ENCODE measurements at regions not wholly inside any gene's neighbourhood (a gene's known extent, or its start where the extent isn't known, plus 50 kb on each side); places are given as distances from the start of the nearest gene placed in this dataset.

DNA sequence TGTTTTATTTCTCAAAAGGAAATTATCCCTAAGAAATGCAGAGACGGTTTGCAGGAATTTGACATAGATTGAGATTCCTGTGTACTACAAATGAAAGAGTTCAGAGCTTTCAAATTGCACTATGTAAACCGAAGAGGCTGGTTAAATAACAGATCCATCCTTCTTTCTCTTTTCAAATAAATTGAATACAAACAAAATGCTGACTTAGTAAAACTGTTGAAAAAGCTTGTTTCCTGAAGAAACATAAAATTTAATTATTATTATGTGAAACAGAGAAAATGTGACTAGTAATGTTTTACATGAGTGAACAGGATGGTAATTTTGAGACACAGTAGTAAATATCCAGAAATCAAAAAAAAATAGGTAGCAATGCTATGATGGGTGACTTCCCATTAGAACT is 441.2 kb downstream of the LRRIQ3 start:
- TF ChIP-seq, protein P1, sequence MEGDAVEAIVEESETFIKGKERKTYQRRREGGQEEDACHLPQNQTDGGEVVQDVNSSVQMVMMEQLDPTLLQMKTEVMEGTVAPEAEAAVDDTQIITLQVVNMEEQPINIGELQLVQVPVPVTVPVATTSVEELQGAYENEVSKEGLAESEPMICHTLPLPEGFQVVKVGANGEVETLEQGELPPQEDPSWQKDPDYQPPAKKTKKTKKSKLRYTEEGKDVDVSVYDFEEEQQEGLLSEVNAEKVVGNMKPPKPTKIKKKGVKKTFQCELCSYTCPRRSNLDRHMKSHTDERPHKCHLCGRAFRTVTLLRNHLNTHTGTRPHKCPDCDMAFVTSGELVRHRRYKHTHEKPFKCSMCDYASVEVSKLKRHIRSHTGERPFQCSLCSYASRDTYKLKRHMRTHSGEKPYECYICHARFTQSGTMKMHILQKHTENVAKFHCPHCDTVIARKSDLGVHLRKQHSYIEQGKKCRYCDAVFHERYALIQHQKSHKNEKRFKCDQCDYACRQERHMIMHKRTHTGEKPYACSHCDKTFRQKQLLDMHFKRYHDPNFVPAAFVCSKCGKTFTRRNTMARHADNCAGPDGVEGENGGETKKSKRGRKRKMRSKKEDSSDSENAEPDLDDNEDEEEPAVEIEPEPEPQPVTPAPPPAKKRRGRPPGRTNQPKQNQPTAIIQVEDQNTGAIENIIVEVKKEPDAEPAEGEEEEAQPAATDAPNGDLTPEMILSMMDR (IDR thresholded peaks at IDR 0.05; ENCODE audit: low read length, missing control alignments), result no peak
- no peak overlapping the region for H3K4me3 ChIP-seq (replicated peaks; ENCODE audit: low read depth, low read length)
- no peak for DNase-seq (ENCODE audit: low read depth)

DNA sequence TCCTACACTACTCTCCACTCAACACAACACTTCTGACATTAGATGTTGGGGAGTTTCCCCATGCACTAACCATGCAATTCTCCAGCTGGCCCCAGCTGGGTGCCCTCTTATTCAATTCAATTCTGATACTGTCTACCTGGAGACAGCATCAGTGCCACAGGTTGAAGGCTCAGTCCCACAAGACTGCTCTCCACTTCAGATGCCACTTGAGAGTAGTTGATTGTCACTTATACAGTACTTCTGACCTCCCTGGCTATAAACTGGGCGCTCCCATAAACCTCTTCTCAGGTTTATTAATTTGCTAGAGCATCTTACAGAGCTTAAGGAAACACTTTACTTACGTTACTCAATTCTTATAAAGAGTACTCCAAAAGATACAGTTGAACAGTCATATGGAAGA is 442.3 kb downstream of the LRRIQ3 start:
- DNase-seq (ENCODE audit: low read depth), result no peak
- TF ChIP-seq, protein P1 (IDR thresholded peaks at IDR 0.05; ENCODE audit: low read length, missing control alignments), result no peak
- no peak overlapping the region for H3K4me3 ChIP-seq (replicated peaks; ENCODE audit: low read depth, low read length)

DNA sequence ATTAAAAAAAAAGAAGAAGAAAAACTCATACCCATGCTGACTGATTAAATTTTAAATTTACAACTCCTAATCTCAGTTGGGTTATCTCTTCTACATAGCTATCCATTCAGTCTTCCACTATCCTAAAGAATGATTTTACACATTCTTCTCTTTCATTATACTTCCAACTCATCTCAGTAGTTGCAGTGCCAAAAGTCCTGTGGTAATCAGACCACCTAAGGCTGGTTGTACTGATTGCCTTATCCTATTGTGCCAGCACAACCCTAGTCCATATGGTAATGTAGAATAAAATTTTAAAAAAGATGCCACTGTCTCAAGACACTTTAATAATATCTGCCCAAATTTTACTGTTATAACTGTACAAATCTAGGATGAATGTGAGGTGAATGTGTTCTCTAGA is 448.0 kb downstream of the LRRIQ3 start:
- TF ChIP-seq, protein P1 (IDR thresholded peaks at IDR 0.05; ENCODE audit: low read length, missing control alignments), result no peak
- no peak overlapping the region for H3K4me3 ChIP-seq (replicated peaks; ENCODE audit: low read depth, low read length)
- no peak for DNase-seq (ENCODE audit: low read depth)

DNA sequence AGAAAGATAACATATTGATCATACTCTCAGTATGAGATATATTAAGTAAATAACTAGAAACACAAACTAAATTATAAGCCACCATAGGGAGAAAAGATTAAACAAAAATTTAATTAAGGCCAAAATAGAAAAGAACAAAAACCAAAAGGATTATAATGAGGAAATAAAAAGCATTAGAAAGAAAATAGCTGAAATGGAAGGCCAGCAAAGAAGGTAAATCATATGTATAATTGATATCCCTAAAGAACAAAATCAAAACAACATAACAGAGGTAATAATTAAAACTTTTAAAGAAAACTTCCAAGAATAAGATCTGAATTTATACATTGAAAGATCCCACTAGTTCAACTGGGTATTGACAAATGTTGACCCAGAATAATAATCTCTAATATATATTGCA is 453.0 kb downstream of the LRRIQ3 start:
- H3K4me3 ChIP-seq (replicated peaks; ENCODE audit: low read depth, low read length), result no peak overlapping the region
- TF ChIP-seq, protein P1 (IDR thresholded peaks at IDR 0.05; ENCODE audit: low read length, missing control alignments), result no peak
- no peak for DNase-seq (ENCODE audit: low read depth)

DNA sequence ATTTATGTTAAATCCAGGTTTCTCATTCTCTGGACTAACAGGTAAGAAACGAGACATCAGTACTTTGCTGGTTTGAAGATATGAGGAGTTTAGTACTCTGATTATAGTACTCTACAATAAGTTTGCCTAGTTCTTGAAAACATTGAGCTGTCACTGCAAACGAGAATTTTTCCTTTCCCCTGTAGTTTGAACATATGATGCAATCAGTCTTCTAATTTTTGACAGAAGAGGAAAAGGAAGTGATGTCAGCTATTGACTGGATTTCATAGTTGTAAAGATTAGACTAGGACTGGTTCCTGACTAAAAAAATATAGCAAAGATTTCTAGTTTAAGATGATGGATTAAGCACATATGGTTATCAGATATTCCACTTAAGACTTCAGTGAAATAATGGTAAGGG is 461.9 kb downstream of the LRRIQ3 start:
- H3K4me3 ChIP-seq (replicated peaks; ENCODE audit: low read depth, low read length), result no peak overlapping the region
- TF ChIP-seq, protein P1 (IDR thresholded peaks at IDR 0.05; ENCODE audit: low read length, missing control alignments), result no peak
- no peak for DNase-seq (ENCODE audit: low read depth)

DNA sequence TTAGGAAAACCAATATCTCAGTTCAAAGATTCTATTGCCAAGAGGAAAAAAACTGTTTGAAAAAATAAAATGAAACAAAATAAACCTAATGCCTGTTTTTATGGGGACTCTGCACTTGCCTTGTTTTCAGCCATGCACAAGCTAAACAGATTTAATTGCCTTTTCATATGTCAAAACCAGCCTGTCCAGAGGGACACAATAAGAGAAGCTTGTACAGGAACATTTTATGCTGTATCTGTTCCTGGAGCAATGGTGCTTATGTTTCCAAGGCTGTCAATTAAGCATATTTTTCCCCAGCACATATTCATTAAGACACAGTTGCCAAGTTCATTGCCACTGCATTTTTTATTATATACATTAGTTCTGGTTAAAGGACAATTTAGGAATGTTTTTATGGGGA is 470.9 kb downstream of the LRRIQ3 start:
- DNase-seq (ENCODE audit: low read depth), result no peak
- no peak overlapping the region for H3K4me3 ChIP-seq (replicated peaks; ENCODE audit: low read depth, low read length)
- TF ChIP-seq, protein P1 (IDR thresholded peaks at IDR 0.05; ENCODE audit: low read length, missing control alignments), result no peak

DNA sequence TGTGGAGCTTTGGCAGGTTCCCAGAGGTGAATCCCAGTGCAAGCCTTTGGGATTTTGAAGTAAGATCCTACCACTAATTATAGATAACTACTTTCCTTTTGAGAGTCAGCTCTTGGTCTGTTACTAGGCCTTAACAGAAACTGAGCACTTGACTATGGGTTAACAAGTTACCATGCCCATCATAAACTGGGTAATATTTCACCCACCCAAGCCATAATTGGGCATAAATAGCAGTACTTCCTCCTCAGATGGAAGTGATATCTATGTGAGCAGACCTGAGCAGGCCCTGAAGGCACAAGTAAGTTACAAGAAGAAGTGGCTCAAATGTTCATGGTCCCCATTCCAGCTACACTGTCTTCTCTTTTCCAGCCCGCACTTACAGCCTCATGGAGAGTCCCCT is 475.9 kb downstream of the LRRIQ3 start:
- TF ChIP-seq, protein P1 (IDR thresholded peaks at IDR 0.05; ENCODE audit: low read length, missing control alignments), result no peak

More for the DNA sequence above, 475.9 kb downstream of the LRRIQ3 start:
- no peak overlapping the region for H3K4me3 ChIP-seq (replicated peaks; ENCODE audit: low read depth, low read length)
- DNase-seq (ENCODE audit: low read depth), result no peak

Measured in fibroblast of pulmonary artery (primary cell).